Stomach smooth muscle (tissue), 2 donors: ENCODE measurements at regions not wholly inside any gene's neighbourhood (a gene's known extent, or its start where the extent isn't known, plus 50 kb on each side); places are given as distances from the start of the nearest gene placed in this dataset.

Experiments
- H3K27ac ChIP-seq: one replicate; pipeline ENCODE4 v1.7.0; 2013; ENCODE audit warnings: mild to moderate bottlenecking, low read length, inconsistent platforms
- H3K27me3 ChIP-seq, 2 donors: one replicate each; pipeline ENCODE4 v1.7.0; 2013; ENCODE audit warnings: low read length in 2 of 2; ENCODE audit not compliant: insufficient read depth in 2 of 2, control insufficient read depth in 1 of 2
- H3K36me3 ChIP-seq, 2 donors: one replicate each; pipeline ENCODE4 v1.7.0; 2013; ENCODE audit warnings: low read length in 2 of 2; ENCODE audit not compliant: control insufficient read depth in 2 of 2, insufficient read depth in 2 of 2
- H3K4me1 ChIP-seq: one replicate; pipeline ENCODE4 v1.7.0; 2013; ENCODE audit warnings: low read length; ENCODE audit not compliant: control insufficient read depth, insufficient read depth
- H3K4me3 ChIP-seq, 2 donors: one replicate each; pipeline ENCODE4 v1.7.0; 2013; ENCODE audit warnings: low read length in 2 of 2
- H3K9ac ChIP-seq, 2 donors: one replicate each; pipeline ENCODE4 v1.7.0; 2013; ENCODE audit warnings: low read length in 2 of 2, mild to moderate bottlenecking in 1 of 2
- H3K9me3 ChIP-seq, 2 donors: one replicate each; pipeline ENCODE4 v1.7.0; 2013; ENCODE audit warnings: low read length in 2 of 2; ENCODE audit not compliant: control insufficient read depth in 2 of 2
- donor health status: healthy.
- donor health status: Pancreatic carcinoma.

DNA sequence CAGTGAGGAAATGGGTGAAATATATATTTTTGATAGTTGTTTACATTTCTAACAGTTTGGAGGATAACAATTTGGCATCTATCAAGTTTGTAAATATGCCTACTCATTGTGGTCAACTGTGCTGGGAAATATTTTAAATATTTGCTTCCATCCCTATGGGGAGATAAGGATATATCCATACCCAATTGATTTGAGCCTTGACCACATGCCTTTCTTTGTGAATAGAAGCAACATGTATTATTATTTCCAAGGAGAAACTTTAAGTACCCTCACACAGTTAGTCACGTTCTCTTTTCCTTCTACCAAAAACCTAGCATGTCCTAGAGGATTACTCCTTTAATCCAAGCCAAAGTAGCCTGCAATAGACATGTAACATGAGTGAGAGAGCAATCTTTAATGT, 245.4 kb upstream of the CBLB start:
- H3K27me3 ChIP-seq, result no peaks in the 10 kb centered on the region
- H3K9ac ChIP-seq, result no peak overlapping the region
- H3K36me3 ChIP-seq, result no peaks in the 10 kb centered on the region
- H3K9me3 ChIP-seq, result no peaks in the 10 kb centered on the region
- no peaks in the 10 kb centered on the region for H3K4me1 ChIP-seq
- no peak overlapping the region for H3K27ac ChIP-seq
- no peak overlapping the region for H3K4me3 ChIP-seq

DNA sequence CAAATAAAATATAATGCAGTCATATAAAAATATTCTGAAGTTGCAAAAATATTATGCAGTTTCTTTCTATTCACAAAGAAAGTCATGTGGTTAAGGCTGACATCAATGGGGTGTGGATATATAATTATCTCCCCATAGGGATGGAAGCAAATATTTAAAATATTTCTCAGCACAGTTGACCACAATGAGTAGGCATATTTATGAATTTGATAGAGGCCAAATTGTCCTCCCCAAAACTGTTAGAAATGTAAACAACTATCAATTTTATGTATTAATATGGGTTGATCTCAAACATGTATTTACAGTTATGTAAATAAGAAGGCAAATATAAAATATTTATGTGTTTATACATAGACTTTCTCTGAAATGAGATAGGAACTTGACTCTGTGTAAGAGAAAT, 246.0 kb upstream of the CBLB start:
- Histone ChIP-seq H3K27ac (no peak overlapping the region), H3K9ac (no peak overlapping the region), H3K4me1 (no peaks in the 10 kb centered on the region), H3K36me3 (no peaks in the 10 kb centered on the region), H3K9me3 (no peaks in the 10 kb centered on the region), H3K27me3 (no peaks in the 10 kb centered on the region), H3K4me3 (no peak overlapping the region)

DNA sequence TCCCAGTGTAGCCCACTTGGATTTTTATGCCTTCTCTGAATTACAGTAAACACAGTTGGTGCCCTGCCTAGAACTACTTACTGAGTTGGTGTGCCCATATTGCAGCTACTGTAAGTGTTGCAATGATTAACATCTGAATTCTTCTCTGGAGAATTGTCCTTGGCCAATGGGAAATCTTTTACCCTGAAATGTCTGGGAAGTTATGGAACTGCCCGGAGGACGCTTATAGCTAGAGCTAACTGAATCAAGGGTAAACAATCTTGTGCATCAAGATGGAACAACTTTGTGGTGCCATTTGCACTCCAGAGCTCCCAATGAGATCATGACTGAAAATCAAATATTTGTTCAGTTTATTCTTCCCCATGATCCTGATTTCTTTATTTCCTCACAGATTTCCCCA, 246.7 kb upstream of the CBLB start:
- no peaks in the 10 kb centered on the region for H3K36me3 ChIP-seq
- H3K9ac ChIP-seq, result no peak overlapping the region
- no peaks in the 10 kb centered on the region for H3K9me3 ChIP-seq
- H3K4me3 ChIP-seq, result no peak overlapping the region
- no peak overlapping the region for H3K27ac ChIP-seq
- H3K27me3 ChIP-seq, result no peaks in the 10 kb centered on the region
- no peaks in the 10 kb centered on the region for H3K4me1 ChIP-seq

DNA sequence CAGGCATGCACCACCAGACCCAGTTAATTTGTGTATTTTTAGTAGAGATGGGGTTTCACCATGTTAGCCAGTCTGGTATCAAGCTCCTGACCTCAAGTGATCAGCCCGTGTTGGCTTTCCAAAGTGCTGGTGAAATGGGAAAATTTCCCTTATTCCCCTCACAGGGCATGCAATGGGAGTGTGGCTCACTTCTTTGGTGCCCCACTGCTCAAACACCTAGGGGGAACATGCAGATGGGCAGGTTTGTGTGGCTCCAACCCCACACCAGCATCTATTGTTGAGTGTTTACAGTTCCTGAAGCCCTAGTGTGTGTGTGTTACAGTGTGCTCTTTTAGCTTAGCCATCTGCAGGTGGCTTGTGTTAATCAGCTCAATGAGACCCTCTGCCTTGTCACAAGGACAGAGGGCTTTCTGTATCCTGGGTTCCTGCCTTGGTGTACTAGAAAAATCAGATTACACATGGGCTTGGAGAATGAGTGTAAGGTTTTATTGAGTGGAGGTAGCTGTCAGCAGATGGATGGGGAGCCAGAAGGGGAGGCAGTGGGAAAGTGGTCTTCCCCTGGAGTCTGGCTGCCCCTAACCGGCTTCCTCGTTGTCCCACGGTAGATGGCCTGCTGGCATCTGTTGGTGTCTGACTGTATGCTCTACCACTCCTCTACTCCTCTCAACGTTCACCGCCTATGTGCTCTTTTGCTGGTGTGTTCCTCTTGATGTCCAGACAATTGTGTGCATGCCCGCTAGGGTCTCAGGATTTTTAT, 248.1 kb upstream of the CBLB start:
- Histone ChIP-seq H3K9ac (no peak overlapping the region), H3K27me3 (no peaks in the 10 kb centered on the region), H3K4me1 (no peaks in the 10 kb centered on the region), H3K27ac (no peak overlapping the region), H3K9me3 (no peaks in the 10 kb centered on the region), H3K4me3 (no peak overlapping the region), H3K36me3 (no peaks in the 10 kb centered on the region)

DNA sequence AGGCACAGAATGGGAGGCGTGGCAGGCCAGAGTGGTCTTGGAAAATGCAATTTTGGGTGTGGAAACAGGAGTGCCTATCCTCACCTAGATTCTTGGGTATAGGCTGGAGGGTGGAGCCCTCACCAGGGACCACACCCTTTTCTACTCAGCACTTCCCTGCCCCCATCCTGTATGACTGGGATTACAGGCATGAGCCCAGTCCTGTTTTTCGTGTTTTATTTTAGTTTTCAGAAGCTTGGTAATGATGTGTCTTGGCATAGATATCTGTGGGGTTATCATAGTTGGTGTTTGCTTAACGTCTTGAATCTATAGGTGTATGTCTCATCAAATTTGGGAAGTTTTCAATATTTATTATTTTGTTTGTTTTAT, 248.7 kb upstream of the CBLB start:
- no peaks in the 10 kb centered on the region for H3K4me1 ChIP-seq
- H3K27me3 ChIP-seq, result no peaks in the 10 kb centered on the region
- H3K4me3 ChIP-seq, result no peak overlapping the region
- no peak overlapping the region for H3K27ac ChIP-seq
- H3K9me3 ChIP-seq, result no peaks in the 10 kb centered on the region
- H3K36me3 ChIP-seq, result no peaks in the 10 kb centered on the region
- no peak overlapping the region for H3K9ac ChIP-seq

DNA sequence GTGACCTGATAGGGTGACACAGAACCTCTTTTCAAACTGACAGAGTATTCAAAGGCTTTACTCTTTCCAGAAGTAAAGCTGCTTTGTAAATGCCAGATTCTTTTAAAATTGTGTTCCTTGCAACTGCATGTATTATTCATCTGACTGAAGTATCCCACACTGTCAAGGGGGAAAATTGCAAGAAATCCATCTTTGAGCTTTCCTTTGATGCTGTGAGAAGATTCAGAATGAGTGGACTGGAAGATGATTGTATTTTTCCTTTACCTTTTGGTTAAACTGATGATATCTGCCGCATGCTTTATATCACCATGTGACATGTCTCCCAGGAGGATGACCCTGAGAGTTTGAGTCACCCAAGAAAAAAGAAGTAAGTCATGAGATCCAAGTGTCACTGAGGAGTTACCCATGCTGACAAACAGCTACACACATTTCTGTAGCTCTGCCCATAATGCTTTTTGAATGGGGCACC, 250.8 kb upstream of the CBLB start:
- Histone ChIP-seq H3K9ac (no peak overlapping the region), H3K27me3 (no peaks in the 10 kb centered on the region), H3K4me1 (no peaks in the 10 kb centered on the region), H3K27ac (no peak overlapping the region), H3K4me3 (no peak overlapping the region), H3K9me3 (no peaks in the 10 kb centered on the region), H3K36me3 (no peaks in the 10 kb centered on the region)

DNA sequence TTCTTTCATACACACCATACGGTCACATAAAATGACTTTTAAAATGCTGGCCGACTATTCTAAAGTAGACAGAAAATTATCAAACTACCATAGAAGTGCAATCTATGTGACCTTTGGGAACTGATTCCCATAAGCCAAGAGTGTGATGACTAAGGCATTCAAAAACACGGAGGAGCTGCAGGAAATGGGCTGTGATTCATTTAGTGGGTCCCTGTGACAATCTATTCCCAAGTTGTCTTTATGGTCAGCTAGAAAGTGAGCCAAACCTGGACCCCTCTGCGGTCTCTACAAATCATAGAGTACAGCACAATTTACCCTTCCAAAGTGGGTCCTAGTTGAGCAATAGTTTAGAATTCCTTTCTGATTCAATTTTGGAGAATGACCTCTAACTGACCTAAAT, 251.5 kb upstream of the CBLB start:
- H3K4me3 ChIP-seq, result no peak overlapping the region
- no peaks in the 10 kb centered on the region for H3K9me3 ChIP-seq
- no peaks in the 10 kb centered on the region for H3K36me3 ChIP-seq
- H3K4me1 ChIP-seq, result no peaks in the 10 kb centered on the region
- no peak overlapping the region for H3K27ac ChIP-seq
- no peaks in the 10 kb centered on the region for H3K27me3 ChIP-seq
- no peak overlapping the region for H3K9ac ChIP-seq

DNA sequence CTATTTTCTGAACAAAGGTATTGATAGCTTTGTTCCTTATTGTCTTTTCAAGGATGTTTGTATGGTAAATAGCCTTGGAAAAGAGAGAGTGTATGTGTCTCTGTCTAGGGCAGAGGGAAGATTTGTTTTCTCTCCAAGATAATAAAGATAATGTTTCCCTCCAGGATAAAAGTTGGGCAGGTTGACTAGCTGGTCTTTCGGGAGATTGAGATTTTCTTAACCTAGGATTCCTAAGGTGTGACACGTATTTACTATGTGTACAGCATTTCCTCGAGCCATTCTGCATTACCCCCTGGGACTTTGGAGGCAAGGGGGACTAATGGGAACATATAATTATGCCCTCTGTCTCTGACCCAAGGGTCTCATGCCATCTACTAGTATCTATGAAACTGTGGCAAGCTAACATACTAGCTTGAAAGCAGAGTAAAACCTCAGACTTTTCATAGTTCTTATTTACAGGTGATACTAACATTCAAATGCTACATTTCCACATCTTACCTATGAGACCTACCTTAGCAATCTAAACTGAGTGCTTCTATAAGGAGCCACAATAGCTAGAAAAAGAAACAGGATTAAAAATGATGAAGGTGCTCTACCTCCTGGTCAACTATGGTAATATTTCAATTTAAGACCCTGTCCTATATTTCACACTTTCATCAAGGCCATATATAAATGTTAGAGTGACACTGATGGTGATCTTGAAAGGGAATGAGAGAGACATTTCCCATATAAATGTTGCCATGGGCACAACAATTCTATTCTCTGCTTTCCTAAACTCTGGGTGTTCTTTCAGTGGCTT, 252.9 kb upstream of the CBLB start:
- no peaks in the 10 kb centered on the region for H3K27me3 ChIP-seq
- H3K27ac ChIP-seq, result no peak overlapping the region
- no peak overlapping the region for H3K4me3 ChIP-seq
- no peaks in the 10 kb centered on the region for H3K36me3 ChIP-seq
- no peaks in the 10 kb centered on the region for H3K4me1 ChIP-seq
- no peak overlapping the region for H3K9ac ChIP-seq
- H3K9me3 ChIP-seq, result no peaks in the 10 kb centered on the region

DNA sequence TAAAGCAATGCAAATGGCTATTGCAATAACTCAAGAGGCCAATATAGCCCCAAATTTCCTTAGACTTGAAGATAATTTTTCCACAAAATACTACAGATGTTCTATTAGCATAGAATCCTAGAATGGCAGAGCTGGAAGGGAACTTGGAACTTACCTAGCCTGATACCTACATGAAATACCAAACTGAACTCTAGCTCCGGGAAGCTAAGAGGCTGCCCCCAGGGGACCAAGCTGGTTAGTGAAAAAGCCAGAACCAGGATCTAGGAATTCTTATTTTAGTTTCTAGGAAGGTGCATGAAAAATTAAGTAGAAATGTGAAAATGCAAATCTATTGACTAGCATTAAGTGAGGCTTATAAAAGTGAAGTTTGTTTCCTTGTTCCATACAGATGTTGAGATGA, 256.0 kb upstream of the CBLB start:
- Histone ChIP-seq H3K36me3 (no peaks in the 10 kb centered on the region), H3K4me1 (no peaks in the 10 kb centered on the region), H3K4me3 (no peak overlapping the region), H3K9ac (no peak overlapping the region), H3K27me3 (no peaks in the 10 kb centered on the region), H3K9me3 (no peaks in the 10 kb centered on the region), H3K27ac (no peak overlapping the region)

DNA sequence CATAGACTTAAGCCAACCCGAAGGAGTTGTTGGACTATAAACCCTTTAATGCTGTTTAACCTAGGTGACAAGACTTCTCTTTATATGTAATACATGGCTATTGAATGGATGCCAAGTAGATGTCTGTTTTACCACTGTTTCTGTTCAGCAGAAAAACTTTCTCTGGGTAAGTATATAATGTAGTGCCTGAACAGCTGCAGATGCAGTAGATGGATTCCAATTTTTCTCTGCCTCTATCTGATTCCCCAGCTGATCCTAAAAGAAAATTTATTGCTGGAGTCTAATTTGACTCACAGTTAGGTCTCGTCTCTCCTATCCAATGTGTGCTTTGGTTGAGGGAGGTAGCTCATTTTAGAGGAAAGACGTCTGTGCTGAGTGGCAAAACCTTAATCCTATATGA, 256.5 kb upstream of the CBLB start:
- Histone ChIP-seq H3K9ac (no peak overlapping the region), H3K27ac (no peak overlapping the region), H3K9me3 (no peaks in the 10 kb centered on the region), H3K4me1 (no peaks in the 10 kb centered on the region), H3K36me3 (no peaks in the 10 kb centered on the region), H3K27me3 (no peaks in the 10 kb centered on the region), H3K4me3 (no peak overlapping the region)
